DOHH2 (cell line): ENCODE measurements at regions not wholly inside any gene's neighbourhood (a gene's known extent, or its start where the extent isn't known, plus 50 kb on each side); places are given as distances from the start of the nearest gene placed in this dataset.

Source experiments
- H3F3A ChIP-seq: fragments of 200-600 bp; sonication (generic), shearing (Covaris generic); 2 replicates; pipeline ENCODE4 v1.6.0; 2016; ENCODE audit warnings: antibody characterized with exemption, mild to moderate bottlenecking; ENCODE audit not compliant: control insufficient read depth, insufficient read depth
- H3K27ac ChIP-seq: fragments of 200-600 bp; sonication (generic); 2 replicates; pipeline ENCODE4 v1.5.1; 2014; ENCODE audit warnings: low read depth, mild to moderate bottlenecking, low read length, moderate library complexity
- H3K27me3 ChIP-seq: fragments of 200-600 bp; sonication (generic); 2 replicates; pipeline ENCODE4 v1.6.1; 2014; ENCODE audit warnings: mild to moderate bottlenecking, low read length, mixed read lengths; ENCODE audit not compliant: control insufficient read depth
- H3K36me3 ChIP-seq: fragments of 200-600 bp; sonication (generic); 2 replicates; pipeline ENCODE4 v1.6.1; 2014; ENCODE audit warnings: mild to moderate bottlenecking, low read length, moderate library complexity, mixed read lengths; ENCODE audit not compliant: control insufficient read depth
- H3K4me1 ChIP-seq: fragments of 200-600 bp; sonication (generic); 2 replicates; pipeline ENCODE4 v1.6.1; 2014; ENCODE audit warnings: mild to moderate bottlenecking, low read length, mixed read lengths; ENCODE audit not compliant: control insufficient read depth
- H3K4me2 ChIP-seq: fragments of 200-600 bp; sonication (generic); 2 replicates; pipeline ENCODE4 v1.6.0; 2014; ENCODE audit warnings: mild to moderate bottlenecking, low read length, moderate library complexity
- H3K4me3 ChIP-seq: fragments of 200-600 bp; sonication (generic); 2 replicates; pipeline ENCODE4 v1.5.1; 2014; ENCODE audit warnings: mild to moderate bottlenecking, low read length, mixed read lengths
- H3K79me2 ChIP-seq: fragments of 200-600 bp; sonication (generic); 2 replicates; pipeline ENCODE4 v1.6.1; 2014; ENCODE audit warnings: mild to moderate bottlenecking, low read length, mixed read lengths; ENCODE audit not compliant: control insufficient read depth
- H3K9me2 ChIP-seq: fragments of 200-600 bp; sonication (generic); replicated peaks from 2 replicates; pipeline ENCODE4 v1.6.1; 2014; ENCODE audit warnings: mild to moderate bottlenecking, low read length, mixed read lengths; ENCODE audit not compliant: control insufficient read depth
- H3K9me3 ChIP-seq: fragments of 200-600 bp; sonication (generic); 2 replicates; pipeline ENCODE4 v1.6.1; 2014; ENCODE audit warnings: antibody characterized with exemption, low read length, mixed read lengths; ENCODE audit not compliant: control insufficient read depth, insufficient read depth
- H4K20me1 ChIP-seq: fragments of 200-600 bp; sonication (generic); 2 replicates; pipeline ENCODE4 v1.6.0; 2014; ENCODE audit warnings: low read depth, mild to moderate bottlenecking, antibody characterized with exemption, low read length, moderate library complexity; ENCODE audit not compliant: control insufficient read depth, insufficient read depth
- EZH2phosphoT487 ChIP-seq: fragments of 200-600 bp; sonication (generic); IDR thresholded peaks from 2 replicates; pipeline ENCODE4 v1.6.1; 2017; ENCODE audit warnings: borderline replicate concordance, mild to moderate bottlenecking, antibody characterized with exemption, low read length, moderate library complexity, mixed read lengths
- TF ChIP-seq, protein P1 (sequence below): fragments of 200-600 bp; sonication (generic); IDR thresholded peaks from one replicate; pipeline ENCODE4 v1.5.1; 2014; ENCODE audit warnings: antibody characterized with exemption, mild to moderate bottlenecking, low read depth, low read length; ENCODE audit not compliant: poor library complexity, severe bottlenecking

DNA sequence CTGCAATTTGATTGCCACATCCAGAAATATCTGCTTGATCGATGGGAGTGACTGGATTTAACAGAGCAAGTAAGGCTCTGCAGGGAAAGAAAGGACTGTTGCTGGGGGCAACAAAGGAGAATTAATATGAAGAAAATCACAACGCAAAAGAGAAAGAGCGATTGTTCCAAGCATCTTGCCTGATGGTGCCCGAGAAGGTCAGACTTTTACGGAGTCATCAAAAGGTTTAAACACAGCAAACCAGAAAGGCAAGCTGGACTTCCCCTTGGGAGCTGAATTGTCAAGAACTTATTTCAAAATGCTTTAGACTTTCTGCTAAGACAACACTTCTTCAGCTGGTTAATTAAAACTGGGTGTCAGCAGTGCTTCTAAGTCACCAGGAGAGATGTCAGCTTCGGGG is 791.5 kb downstream of the MED13L start:
- Histone ChIP-seq H3K27ac (no peak overlapping the region), H3K36me3 (no peaks in the 10 kb centered on the region), H3K4me1 (no peaks in the 10 kb centered on the region), H3F3A (no peaks in the 10 kb centered on the region), H3K79me2 (no peaks in the 10 kb centered on the region), H3K4me2 (no peak overlapping the region), H3K27me3 (no peaks in the 10 kb centered on the region), H3K9me2 (no peaks in the 10 kb centered on the region), H4K20me1 (no peaks in the 10 kb centered on the region), H3K4me3 (no peak overlapping the region), H3K9me3 (no peaks in the 10 kb centered on the region)
- TF ChIP-seq, protein P1, sequence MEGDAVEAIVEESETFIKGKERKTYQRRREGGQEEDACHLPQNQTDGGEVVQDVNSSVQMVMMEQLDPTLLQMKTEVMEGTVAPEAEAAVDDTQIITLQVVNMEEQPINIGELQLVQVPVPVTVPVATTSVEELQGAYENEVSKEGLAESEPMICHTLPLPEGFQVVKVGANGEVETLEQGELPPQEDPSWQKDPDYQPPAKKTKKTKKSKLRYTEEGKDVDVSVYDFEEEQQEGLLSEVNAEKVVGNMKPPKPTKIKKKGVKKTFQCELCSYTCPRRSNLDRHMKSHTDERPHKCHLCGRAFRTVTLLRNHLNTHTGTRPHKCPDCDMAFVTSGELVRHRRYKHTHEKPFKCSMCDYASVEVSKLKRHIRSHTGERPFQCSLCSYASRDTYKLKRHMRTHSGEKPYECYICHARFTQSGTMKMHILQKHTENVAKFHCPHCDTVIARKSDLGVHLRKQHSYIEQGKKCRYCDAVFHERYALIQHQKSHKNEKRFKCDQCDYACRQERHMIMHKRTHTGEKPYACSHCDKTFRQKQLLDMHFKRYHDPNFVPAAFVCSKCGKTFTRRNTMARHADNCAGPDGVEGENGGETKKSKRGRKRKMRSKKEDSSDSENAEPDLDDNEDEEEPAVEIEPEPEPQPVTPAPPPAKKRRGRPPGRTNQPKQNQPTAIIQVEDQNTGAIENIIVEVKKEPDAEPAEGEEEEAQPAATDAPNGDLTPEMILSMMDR: no peak
- TF ChIP-seq EZH2phosphoT487: no peak

DNA sequence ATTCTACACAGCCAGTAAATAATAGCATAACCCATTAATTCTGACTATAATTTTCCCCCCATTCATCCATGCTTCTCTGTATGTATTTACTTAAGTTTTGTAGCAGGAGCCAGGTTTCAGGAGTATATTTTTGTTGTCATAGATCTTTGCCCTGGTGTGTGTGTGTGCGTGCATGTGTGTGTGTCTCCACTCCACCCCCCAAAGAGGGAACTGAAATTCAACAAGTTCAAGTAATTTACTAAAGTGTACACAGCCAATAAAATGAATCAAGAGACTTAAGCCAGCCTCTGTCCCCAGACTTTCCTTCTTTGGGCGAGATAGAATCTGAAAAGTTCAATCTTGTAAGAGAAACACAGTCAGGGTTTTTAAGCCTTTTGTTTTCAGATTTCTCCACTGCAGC is 792.0 kb downstream of the MED13L start:
- Histone ChIP-seq H3K36me3 (no peaks in the 10 kb centered on the region), H3K4me1 (no peaks in the 10 kb centered on the region), H3K4me2 (no peak overlapping the region)

DNA sequence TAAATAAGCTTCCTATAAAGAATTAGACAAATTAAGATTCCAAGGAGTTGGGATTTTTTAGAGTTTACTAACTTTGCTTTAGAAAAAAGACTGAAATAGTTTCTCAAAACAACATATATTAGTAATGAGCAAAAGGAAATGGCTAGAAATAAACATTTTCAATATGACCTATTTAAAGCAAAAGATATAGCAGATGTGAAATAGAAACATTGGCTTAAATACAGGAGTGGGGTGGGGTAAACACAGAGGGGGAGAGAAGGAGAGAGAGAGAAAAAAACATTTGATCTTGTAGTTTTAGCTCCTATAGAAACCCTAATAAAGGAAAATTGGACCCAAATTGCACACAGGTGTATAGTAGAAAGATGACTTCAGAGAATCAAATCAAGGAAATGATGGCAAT is 794.5 kb downstream of the MED13L start:
- Histone ChIP-seq H3F3A (no peaks in the 10 kb centered on the region), H4K20me1 (no peaks in the 10 kb centered on the region), H3K9me2 (no peaks in the 10 kb centered on the region), H3K79me2 (no peaks in the 10 kb centered on the region), H3K4me1 (no peaks in the 10 kb centered on the region), H3K27me3 (no peaks in the 10 kb centered on the region), H3K36me3 (no peaks in the 10 kb centered on the region), H3K4me2 (no peak overlapping the region), H3K4me3 (no peak overlapping the region), H3K9me3 (no peaks in the 10 kb centered on the region), H3K27ac (no peak overlapping the region)
- TF ChIP-seq, protein P1: no peak
- no peak for TF ChIP-seq EZH2phosphoT487

More for the DNA sequence above, 792.0 kb downstream of the MED13L start:
- H3F3A ChIP-seq: no peaks in the 10 kb centered on the region
- no peak overlapping the region for H3K27ac ChIP-seq
- H3K9me2 ChIP-seq: no peaks in the 10 kb centered on the region
- H3K79me2 ChIP-seq: no peaks in the 10 kb centered on the region
- H3K27me3 ChIP-seq: no peaks in the 10 kb centered on the region
- no peaks in the 10 kb centered on the region for H3K9me3 ChIP-seq
- TF ChIP-seq EZH2phosphoT487: no peak
- TF ChIP-seq, protein P1: no peak
- H3K4me3 ChIP-seq: no peak overlapping the region
- H4K20me1 ChIP-seq: no peaks in the 10 kb centered on the region

DNA sequence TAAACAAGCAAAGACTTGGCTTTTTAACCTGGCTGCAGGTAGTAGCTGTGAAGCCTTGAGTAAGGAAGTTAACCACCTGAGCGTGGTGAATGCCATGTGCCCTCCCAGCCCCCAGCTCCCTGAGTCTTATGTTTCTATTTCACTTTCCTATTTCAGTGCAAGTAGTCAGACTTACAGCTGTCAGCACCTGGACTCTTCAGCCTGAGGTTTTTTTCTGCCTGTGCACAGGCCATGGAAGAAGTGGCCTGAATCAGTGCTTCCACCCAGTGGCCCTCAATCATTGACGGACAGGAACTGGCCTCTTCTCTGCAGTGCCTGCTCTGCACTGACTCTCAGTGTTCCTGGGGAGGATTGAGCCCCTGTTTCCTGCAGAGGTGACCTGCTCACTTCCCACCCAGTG is 796.4 kb downstream of the MED13L start:
- Histone ChIP-seq H3K9me2 (no peaks in the 10 kb centered on the region), H4K20me1 (no peaks in the 10 kb centered on the region), H3K4me1 (no peaks in the 10 kb centered on the region), H3K27me3 (no peaks in the 10 kb centered on the region), H3K4me3 (no peak overlapping the region), H3K79me2 (no peaks in the 10 kb centered on the region), H3K4me2 (no peak overlapping the region), H3F3A (no peaks in the 10 kb centered on the region), H3K36me3 (no peaks in the 10 kb centered on the region), H3K27ac (no peak overlapping the region), H3K9me3 (no peaks in the 10 kb centered on the region)
- no peak for TF ChIP-seq EZH2phosphoT487
